ENCODE measurements at regions not wholly inside any gene's neighbourhood (a gene's known extent, or its start where the extent isn't known, plus 50 kb on each side); places are given as distances from the start of the nearest gene placed in this dataset.
"Not testable (repeated sequence)": the region's sequence is repeated elsewhere in the genome, so short reads cannot be mapped to it uniquely, and the experiment has no call there.

DNA sequence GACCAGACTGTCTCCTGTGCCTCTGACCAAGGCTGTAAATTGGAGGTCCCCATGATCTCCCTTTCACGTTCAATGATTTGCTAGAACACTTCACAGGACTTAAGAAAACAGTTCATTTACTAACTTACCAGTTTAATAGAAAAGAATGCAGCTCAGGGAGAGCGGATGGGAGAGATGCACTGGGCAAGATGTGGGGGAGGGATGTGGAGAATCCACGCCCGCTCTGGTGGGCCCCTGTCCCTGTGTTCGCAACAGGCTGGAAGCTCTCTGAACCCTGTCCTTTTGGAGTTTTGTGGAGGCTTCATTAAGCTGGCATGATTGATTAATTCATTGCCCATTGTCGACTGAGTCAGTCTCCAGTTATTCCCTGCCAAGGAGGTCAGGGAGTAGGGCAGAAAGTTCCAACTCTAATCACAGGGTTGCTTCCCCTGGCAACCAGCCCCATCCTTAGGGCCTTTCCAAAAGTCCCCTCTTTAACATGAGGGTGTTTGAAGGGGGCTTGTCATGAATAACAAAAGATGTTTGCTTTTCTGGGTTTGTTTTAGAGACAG, 257.1 kb downstream of the ACKR3 start:
- no peak for DNase-seq (ENCODE audit: low read depth)

GRCh38 chr2:236827997-236828396, 257.7 kb upstream of the COPS8 start:
- no peak for DNase-seq (ENCODE audit: low read depth)

GRCh38 chr2:236828820-236829219, 256.9 kb upstream of the COPS8 start:
- no peak for DNase-seq (ENCODE audit: low read depth)

GRCh38 chr2:236830926-236831325, 254.8 kb upstream of the COPS8 start:
- DNase-seq (ENCODE audit: low read depth): no peak

DNA sequence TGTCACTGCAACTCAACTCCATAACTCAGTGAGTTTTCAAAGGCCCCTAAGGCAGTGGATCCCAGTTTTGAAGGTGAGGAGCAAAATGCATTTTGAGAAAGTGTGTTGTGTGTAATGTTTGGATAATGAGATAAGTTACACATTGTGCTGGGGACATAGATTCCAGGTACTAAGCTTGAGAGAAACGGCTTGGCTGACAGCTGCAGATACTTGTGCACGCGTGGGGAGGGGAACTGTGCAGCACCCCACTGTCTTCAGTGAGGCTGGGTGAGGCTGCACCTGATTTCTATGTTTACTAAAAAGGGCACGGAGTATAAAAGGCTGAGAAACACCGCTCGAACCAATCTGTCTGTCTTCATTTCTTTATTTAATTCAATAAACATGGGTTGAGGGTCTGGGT, 254.0 kb upstream of the COPS8 start:
- no peak for DNase-seq (ENCODE audit: low read depth)

- no peak for DNase-seq (ENCODE audit: low read depth)
These were observed 252.1 kb upstream of the COPS8 start for GRCh38 chr2:236833501-236834073.

DNA sequence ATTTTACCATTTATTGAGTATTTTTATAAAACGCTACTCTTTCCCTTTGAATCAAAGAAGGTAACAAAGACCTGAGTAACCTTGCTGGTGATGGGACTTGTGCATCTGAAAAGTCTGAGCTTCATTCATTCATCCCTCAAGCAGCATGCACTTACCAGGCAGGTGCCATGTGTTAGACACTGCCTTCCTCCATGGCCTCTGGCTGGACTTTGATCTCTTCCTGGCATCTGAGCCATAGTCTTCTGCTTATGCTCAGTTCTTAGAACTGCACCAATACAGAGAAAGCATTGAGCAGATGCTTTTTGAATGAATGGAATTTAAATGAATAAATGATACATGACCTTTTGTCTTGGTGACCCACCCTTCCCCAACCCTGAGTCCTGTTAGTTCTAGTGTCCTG, 251.4 kb upstream of the COPS8 start:
- no peak for DNase-seq (ENCODE audit: low read depth)

GRCh38 chr2:236835307-236836024, 250.2 kb upstream of the COPS8 start:
- DNase-seq (ENCODE audit: low read depth): no peak

DNA sequence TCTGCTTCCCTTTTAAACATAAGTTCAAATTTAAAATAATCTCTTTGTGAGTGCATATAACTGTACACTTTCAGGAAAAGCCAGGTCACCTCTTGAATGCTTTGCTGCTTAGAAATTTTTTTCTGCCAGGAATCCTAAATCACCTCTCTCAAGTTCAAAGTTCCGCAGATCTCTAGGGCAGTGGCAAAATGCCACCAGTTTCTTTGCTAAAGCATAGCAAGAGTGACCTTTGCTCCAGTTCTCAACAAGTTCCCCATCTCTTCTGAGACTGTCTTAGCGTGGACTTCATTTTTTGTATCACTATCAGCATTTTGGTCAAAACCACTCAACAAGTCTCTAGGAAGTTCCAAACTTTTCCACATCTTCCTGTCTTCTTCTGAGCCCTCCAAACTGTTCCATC, 249.7 kb upstream of the COPS8 start:
- not testable (repeated sequence) for DNase-seq (ENCODE audit: low read depth)

DNA sequence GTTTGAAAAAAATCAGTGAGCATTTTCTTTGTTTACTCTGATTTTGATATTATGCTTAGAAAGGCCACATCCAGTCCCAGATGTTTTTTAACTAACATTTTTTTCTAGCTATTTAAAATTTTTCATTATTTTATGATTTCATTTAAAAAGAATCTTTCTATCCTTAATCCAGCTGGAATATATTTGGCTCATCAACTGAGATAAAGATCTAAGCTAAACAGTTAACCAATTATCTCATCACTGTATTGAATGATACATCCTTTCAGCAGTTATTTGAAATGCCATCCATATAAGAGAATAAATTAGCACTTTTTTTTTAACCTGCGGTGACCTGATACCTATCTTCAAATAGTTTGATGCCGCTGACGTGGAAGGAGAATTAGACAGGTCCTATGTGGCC, 245.5 kb upstream of the COPS8 start:
- DNase-seq (ENCODE audit: low read depth): no peak

DNA sequence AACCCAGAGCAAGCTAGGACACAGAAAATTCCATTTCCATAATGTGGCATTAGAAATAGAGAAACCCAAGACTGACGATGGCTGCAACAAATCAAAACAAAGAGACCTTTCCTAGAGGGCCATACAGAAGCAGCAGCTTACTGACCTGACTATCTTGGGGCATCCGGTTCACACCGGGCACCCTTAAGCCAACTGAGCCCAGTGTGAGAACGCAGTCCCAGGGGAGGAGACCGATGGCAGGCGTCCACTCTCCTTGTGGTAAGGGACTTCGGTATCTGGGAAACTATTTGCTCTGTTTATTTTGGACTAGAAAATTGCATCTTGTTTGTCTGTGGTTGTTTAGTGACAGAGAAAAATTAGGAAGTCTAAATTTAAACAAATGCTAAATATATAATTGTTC, 244.8 kb upstream of the COPS8 start:
- no peak for DNase-seq (ENCODE audit: low read depth)

DNA sequence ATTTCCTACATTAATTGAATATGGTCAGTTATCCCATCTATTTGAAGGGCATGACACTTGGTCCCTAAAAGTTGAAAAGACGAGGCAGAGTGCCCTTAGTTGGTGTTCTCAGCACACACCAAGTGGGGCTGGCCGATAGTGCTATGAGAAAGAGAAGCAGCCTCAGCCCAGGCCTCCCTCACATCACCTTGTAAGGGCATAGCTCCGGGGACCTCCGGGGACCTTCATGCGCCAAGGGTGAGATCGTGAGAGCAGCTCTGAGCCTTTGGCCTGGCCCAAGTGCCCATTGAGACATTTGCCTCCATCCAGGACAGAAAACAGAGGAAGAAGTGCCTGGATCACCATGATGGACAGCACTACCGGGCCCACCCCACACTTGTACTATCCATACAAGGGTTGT, 244.3 kb upstream of the COPS8 start:
- no peak for DNase-seq (ENCODE audit: low read depth)

DNA sequence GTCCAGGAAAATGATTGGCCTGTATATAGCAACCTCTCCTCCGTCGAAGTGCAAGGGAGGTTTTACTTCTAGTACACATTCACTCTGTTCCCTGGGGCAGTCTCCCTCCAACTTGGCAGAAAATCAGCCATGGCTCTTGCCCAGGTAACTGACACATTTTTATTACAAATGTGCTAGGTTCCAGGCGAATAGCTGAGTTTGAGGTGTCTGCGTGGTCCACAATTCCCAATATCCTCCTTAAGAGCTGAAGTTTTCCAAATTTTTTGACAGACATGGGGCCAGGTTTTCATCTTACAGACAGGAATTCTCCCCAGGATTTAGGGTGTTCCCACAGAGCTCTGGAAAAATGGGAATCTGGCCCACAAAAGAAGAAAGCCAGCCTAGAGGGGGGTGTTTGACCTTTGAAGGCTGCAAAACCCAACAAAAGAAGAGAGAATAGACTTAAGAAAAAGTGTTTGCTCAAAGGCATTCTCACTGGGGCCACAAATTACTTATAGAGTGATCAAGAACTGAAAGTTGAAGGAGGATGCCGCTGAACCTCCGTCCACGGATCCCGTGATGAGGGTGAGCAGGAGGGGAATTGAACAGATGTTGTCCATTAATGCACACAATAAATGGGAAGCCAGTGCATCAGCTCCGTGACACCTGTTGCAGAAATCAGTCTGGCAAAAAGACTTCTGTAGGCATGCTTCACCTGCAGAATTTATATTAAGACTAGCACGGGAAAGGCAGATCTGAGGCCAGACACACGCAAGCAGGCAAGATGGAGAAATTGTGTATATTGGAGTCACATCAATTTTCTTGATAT, 242.3 kb upstream of the COPS8 start:
- no peak for DNase-seq (ENCODE audit: low read depth)

DNA sequence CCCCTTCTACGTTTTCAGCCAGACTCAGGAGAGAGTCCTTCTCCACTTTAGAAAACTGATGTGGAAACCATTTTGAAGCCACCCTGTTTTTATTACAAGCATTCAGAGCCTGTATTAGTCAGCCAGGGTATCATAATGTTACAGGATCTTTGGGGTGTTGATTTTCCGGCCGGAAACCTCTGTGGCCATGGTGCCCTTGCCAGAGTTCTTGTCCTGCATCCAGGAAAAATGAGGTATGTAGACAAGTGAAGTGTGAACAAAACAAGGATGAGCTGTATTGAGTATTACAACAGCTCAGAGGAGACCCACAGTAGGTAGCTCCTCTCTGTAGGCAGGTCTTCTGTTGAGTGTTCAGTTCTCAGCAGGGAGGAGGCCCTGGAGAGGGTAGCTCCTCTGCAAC, 241.0 kb upstream of the COPS8 start:
- DNase-seq (ENCODE audit: low read depth): no peak

DNA sequence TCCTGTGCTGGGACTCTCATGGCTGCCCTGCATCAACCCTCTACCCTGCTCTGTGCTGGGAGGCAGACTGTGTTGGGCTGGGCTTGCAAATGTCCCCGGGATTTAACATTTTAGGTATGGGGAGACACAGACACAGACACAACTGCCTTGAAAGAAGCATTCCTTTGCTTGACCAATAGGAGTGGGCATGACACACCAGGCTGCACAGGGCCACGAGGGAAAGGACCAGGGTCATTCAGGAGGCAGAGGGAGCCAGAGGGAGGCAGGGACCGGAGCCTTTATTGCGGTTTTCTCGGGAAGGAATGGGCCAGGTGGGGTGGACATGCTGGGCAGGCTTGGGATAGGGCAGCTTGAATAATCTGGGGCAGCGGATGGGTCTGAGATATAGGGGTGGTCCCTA, 238.7 kb upstream of the COPS8 start:
- no peak for DNase-seq (ENCODE audit: low read depth)

DNA sequence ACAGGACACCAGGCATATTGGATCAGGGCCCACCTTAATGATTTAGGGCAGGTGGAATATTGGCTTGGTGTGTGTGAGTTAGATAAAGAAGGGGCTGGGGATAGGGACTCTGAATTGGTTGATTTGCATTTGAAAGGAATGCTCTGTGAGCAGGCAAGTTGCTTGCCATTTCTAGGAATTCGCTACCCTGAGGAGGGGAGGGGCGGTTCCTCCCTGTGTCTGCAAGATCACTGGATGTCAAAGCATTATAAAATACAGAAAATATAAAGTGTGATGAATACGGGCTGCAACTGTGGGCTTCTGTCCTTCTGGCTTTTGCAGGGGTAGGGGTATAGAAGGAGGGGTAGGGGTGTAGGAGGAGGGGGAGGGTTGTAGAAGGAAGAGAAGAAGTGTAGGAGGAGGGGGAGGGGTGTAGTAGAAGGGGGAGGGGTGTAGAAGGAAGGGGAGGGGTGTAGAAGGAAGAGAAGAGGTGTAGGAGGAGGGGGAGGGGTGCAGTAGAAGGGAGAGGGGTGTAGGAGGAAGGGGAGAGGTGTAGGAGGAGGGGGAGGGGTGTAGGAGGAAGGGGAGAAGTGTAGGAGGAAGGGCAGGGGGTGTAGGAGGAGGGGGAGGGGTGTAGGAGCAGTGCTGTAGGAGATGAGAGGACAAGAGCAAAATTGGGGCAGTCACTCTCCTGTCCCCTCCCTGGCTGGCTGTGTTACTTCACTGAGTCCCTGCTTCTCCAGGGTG, 238.0 kb upstream of the COPS8 start:
- no peak for DNase-seq (ENCODE audit: low read depth)

GRCh38 chr2:236848501-236848900, 237.2 kb upstream of the COPS8 start:
- DNase-seq (ENCODE audit: low read depth): no peak

- no peak for DNase-seq (ENCODE audit: low read depth)
These were observed 236.2 kb upstream of the COPS8 start for GRCh38 chr2:236849508-236849907.

GRCh38 chr2:236849940-236850339, 235.7 kb upstream of the COPS8 start:
- no peak for DNase-seq (ENCODE audit: low read depth)

- no peak for DNase-seq (ENCODE audit: low read depth)
These were observed 234.5 kb upstream of the COPS8 start for GRCh38 chr2:236851187-236851586.

- DNase-seq (ENCODE audit: low read depth): no peak
These were observed 233.4 kb upstream of the COPS8 start for GRCh38 chr2:236852100-236852976.
